Left hindlimb (tissue), 1 donor: ENCODE measurements at regions not wholly inside any gene's neighbourhood (a gene's known extent, or its start where the extent isn't known, plus 50 kb on each side); places are given as distances from the start of the nearest gene placed in this dataset.
"Not testable (repeated sequence)": the region's sequence is repeated elsewhere in the genome, so short reads cannot be mapped to it uniquely, and the experiment has no call there.

ENCODE experiments used
- DNase-seq: peaks from one replicate; pipeline ENCODE4 v3.0.0-alpha.2; 2018

GRCh38 chr5:136924490-136924889 is 559.1 kb upstream of the TRPC7 start:
- DNase-seq = no peak

- DNase-seq = no peak
Measured at GRCh38 chr5:136910625-136911024, 545.3 kb upstream of the TRPC7 start.

GRCh38 chr5:136909906-136910305 is 544.6 kb upstream of the TRPC7 start:
- no peak for DNase-seq

GRCh38 chr5:136907371-136907770 is 542.0 kb upstream of the TRPC7 start:
- DNase-seq = no peak

DNA sequence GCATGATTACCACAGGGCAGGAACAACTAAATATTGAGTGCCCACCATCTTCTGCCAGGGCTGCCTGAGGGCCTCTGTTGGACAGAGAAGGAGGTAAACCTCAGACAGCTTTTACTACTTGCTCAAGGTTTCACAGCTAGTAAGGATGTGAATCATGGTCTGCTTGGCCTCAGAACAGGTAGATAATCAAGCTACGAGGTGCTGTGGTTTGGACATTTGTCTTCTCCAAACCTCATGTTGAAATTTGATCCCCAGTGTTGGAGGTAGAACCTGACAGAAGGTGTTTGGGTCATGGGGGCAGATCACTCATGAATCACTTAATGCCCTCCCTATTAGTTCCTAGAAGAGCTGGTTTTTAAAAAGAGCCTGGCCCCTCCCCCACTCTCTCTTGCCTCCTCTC is 541.2 kb upstream of the TRPC7 start:
- no peak for DNase-seq

- no peak for DNase-seq
Measured at GRCh38 chr5:136905571-136905970, 540.2 kb upstream of the TRPC7 start.

DNA sequence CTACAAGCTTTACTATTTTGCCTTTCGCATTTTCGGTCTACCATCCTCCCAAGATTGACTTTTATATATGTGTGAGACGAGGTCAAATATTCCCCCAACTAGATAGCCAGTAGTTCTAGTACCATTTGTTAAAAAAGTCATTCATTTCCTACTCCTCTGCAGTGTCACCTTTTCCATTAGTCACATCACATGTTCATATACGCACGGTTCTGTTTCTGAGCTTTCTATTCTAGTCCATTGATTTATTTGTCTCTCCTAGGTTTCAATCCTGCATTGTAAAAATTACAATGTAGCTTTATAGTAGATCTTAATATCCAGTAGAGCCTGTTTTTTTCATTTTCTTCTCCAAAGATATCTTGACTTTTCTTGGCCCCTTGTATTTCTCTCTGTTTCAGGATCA is 528.7 kb upstream of the TRPC7 start:
- no peak for DNase-seq

GRCh38 chr5:136892000-136892399 is 526.7 kb upstream of the TRPC7 start:
- no peak for DNase-seq

DNA sequence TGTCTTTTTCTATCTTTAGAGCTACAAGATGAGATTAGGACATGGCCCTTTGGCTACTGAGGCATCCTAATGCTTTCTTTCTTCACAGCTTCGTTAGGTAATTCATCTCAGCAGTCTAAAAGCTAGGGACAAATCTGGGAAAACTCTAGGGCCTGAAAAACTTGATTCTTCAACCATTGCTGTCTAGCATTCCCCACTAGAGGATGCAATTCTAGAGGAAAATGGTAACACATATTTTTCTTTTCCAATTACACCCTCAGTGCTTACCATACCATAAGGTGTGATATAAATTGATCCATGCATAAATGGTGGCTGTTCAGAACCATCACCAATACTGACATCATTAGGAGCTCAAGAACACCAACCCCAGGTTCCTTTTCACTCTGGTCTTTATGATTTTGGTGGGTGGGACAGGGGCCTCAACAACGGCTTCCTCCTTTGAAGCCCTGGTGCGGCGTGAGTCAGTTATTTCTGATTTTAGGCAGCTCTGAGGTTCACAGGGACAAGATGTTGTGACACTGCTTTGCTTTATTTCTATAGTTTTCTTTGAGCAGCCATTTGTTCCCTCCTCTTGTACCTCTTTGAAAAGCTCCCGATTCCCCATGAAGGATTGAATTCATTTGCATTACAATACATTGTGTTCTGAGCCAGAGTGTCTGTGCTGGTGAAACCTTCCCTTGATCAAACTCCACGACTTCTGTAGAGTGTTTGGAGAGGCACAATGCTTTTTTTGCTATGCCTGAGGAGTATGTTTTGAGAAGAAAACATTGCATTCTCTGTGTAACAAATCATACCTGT is 526.0 kb upstream of the TRPC7 start:
- DNase-seq = no peak

GRCh38 chr5:136890431-136891148 is 525.2 kb upstream of the TRPC7 start:
- DNase-seq = no peak

- DNase-seq = no peak
Measured at GRCh38 chr5:136886608-136887007, 521.3 kb upstream of the TRPC7 start.

- DNase-seq = no peak
Measured at GRCh38 chr5:136864960-136865359, 499.6 kb upstream of the TRPC7 start.

- DNase-seq = no peak
Measured at GRCh38 chr5:136856648-136857047, 491.3 kb upstream of the TRPC7 start.

- DNase-seq = no peak
Measured at GRCh38 chr5:136853971-136854370, 488.6 kb upstream of the TRPC7 start.

GRCh38 chr5:136840601-136841000 is 475.3 kb upstream of the TRPC7 start:
- DNase-seq = no peak

DNA sequence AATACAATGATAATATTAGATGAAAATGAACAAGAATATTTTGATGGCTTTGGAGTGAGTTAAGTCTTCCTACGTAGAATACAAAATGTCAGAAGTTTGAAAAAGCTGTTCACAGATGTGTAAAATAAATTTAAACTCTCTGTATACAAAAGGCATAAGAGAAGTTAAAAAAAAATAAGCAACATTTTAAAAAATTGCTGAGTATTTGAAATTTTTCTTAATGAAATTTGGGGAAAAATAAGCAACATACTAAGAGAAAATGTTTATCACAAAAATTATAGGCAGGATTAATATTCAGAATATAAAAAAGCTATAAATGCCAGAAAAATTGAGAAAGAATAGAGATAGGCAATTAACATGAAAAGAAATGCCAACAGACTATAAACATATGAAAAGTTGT is 470.7 kb upstream of the TRPC7 start:
- DNase-seq = no peak

GRCh38 chr5:136820848-136821247 is 455.5 kb upstream of the TRPC7 start:
- no peak for DNase-seq

DNA sequence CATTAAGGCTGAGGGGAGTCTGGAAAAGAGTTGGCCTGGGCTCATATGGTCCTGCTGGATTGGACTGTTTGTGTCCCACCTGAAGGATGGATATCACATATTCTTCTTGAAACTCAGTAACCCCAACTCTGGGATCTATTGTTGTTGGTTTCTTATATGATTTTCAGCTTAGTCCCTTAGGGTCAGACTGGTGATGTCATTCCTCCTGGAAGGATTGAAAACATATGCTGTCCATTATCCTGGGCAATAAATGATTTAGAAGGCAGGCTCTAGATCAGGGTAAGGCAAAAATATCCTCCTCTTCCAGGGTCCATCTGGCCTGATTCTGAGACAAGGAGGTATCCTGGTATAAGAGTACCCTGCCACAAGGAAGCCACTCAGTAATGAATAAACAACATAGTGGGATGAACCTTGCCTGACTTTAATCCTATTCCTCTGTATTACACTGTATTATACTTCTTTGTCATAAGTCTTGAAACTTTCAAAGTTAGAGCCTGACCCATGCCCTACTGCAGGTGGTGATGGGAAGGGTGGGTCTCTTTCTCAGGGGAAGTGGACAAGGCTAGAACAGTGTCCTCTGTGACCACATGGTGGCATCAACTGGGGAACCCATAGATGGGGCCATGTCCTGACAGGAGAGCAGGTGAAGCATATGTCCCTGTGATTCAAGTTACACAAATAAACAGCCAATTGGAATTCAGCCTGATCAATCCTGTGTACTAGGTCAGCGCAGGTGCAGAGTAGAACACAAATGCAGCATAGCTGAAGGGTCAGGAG is 454.4 kb upstream of the TRPC7 start:
- no peak for DNase-seq

DNA sequence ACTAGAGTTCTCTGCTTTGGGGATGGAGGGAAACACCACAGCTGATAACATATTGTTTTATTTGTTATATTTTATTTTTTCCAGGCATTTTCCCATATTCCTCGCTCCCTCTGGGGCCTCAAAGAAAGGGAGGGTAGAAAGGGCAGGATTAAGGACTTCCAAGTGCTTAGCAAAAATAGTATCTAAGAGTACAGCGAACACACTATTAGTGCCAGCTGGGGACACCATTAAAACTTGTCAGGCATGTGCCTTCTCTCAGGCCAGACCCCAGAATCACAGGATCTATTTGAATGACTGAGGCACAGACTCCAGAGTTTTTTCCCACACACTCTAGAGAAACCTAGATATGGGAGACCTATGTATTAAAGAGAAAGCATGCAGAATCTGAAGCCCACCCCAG is 451.0 kb upstream of the TRPC7 start:
- no peak for DNase-seq

DNA sequence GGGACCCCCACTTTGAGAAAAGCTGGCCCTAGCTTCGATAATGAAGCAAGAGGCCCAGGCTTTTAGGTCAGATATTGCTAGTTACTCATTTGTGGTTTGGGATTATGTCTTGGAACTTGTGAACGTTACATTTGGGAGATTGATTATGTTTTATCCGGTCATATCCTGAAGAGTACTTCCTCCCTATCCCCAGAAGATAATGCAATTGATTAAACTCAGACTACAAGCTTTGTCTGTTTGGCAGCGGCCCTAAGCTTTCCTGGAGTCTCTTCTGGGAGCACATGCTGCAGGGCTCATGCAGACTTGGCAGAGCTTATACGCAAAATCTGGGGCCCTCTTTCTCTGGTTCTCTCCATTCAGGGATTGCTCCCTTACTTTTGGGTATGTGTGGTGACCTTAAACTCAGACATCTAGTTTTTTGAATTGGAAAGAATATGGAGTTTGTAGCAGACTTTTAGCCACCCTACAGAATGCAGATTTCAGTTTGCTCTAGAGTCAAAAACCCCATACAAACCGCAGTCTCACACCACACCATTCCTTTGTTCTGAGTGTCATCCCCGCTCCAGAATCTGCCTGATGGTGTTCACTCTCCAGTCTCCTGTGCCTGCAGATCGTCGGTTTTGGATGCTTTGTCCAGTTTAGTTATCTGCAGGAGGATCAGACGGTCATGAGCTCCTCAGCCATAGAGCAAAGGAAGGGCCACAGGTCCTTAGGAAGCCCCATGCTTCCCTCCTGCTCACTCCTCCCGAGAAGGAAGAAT is 449.5 kb upstream of the TRPC7 start:
- DNase-seq = peak; percentile 64

- DNase-seq = not testable (repeated sequence)
Measured at GRCh38 chr5:136812270-136812669, 446.9 kb upstream of the TRPC7 start.

- no peak for DNase-seq
Measured at GRCh38 chr5:136811551-136811950, 446.2 kb upstream of the TRPC7 start.

DNA sequence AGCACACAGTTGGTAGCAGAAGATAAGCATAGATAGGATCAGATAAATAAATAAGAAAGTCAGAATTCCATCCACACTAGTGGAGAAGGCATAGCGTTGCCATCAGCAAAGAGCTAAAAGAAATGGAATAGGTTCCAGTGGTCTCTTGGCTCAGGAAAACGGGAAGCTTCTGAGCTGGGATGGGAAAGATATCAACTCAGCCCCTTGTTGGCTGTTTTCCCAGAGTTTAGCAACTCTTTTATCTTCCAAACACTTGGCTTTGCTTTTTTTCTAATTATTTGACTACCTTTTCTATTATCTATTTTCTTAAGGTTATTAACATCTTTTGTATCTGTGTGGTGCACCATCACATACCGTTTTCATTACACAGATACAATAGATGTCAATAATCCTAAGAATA is 445.7 kb upstream of the TRPC7 start:
- no peak for DNase-seq
